Sigmoid colon (tissue), 6 donors: ENCODE measurements at regions not wholly inside any gene's neighbourhood (a gene's known extent, or its start where the extent isn't known, plus 50 kb on each side); places are given as distances from the start of the nearest gene placed in this dataset.

ENCODE experiments used
- DNase-seq: peaks from one replicate; pipeline ENCODE4 v3.0.0-alpha.2; 2019
- H3K27ac ChIP-seq, 4 donors: fragments of 200-600 bp; sonication (generic); one replicate each; pipeline ENCODE4 v1.5.1; 2016 to 2019; ENCODE audit warnings: mild to moderate bottlenecking in 1 of 4
- H3K27me3 ChIP-seq, 3 donors: fragments of 200-600 bp; sonication (generic); one replicate each; pipeline ENCODE4 v1.5.1; 2019; ENCODE audit warnings: mild to moderate bottlenecking in 1 of 3
- H3K36me3 ChIP-seq, 4 donors: fragments of 200-600 bp; sonication (generic); one replicate each; pipeline ENCODE4 v1.5.1; 2016 to 2019
- H3K4me1 ChIP-seq, 4 donors: fragments of 200-600 bp; sonication (generic); one replicate each; pipeline ENCODE4 v1.5.1; 2017 to 2019
- H3K4me3 ChIP-seq, 4 donors: fragments of 200-600 bp; sonication (generic); one replicate each; pipeline ENCODE4 v1.5.1; 2017 to 2019; ENCODE audit warnings: mild to moderate bottlenecking in 2 of 4, moderate library complexity in 1 of 4
- H3K9me3 ChIP-seq, 4 donors: fragments of 200-600 bp in 3 of 4; sonication (generic) in 3 of 4; one replicate each; pipeline versions ENCODE4 v1.5.1 to v1.6.1; 2013 to 2019
- CTCF ChIP-seq, 4 experiments: fragments of 450-650 bp in 3 of 4; fragments of 200-600 bp in 1 of 4; IDR thresholded peaks; one replicate each; pipeline ENCODE4 v1.5.1; 2016 to 2019; ENCODE audit warnings: antibody characterized with exemption in 4 of 4, mild to moderate bottlenecking in 3 of 4, moderate library complexity in 2 of 4
- EP300 ChIP-seq, 4 donors: sonication (generic); formaldehyde crosslinking; IDR thresholded peaks; one replicate each; pipeline ENCODE4 v1.6.1; 2017; ENCODE audit warnings: antibody characterized with exemption in 4 of 4
- POLR2A ChIP-seq, 2 donors: fragments of 450-650 bp; IDR thresholded peaks; one replicate each; pipeline ENCODE4 v1.6.1; 2016; ENCODE audit warnings: antibody characterized with exemption in 2 of 2, mild to moderate bottlenecking in 2 of 2, moderate library complexity in 2 of 2
- POLR2AphosphoS5 ChIP-seq, 4 donors: sonication (generic); formaldehyde crosslinking; IDR thresholded peaks; one replicate each; pipeline ENCODE4 v1.6.1; 2017; ENCODE audit warnings: antibody characterized with exemption in 4 of 4
- WGBS, 2 donors: extraction: QIAGEN DNeasy Blood & Tissue Kit; methylation state at CpG; one replicate each; pipeline ENCODE4 v1.1.7; 2013; 5-methylcytosine and 5-hydroxymethylcytosine counted together
- intact Hi-C: fragments of 100-400 bp; cut with DNase I; formaldehyde crosslinking; loops from one replicate; pipeline ENCODE4 v1.15.1; 2023
- donor health status: healthy with polysubstance abuse.
- donor health status: healthy.

GRCh38 chr2:71801969-71802368 is 345.7 kb downstream of the CYP26B1 start:
- peaks cover 0 to 3% (median 0%) of the 10 kb centered on the region in 4 donors for H3K4me1 ChIP-seq
- intact Hi-C loops, result loop anchor here (5.0 to 10.0 kb wide), 3 partner anchors 190 to 350 kb away; no protein-coding TSS in a partner anchor
- H3K36me3 ChIP-seq, result no peaks in the 10 kb centered on the region
- no peak for TF ChIP-seq EP300 (IDR thresholded peaks at IDR 0.05)
- no peak for TF ChIP-seq POLR2AphosphoS5 (IDR thresholded peaks at IDR 0.05)
- TF ChIP-seq CTCF (IDR thresholded peaks at IDR 0.05), result peak in 3 of 4 experiments; percentile 33 to 47 (median 40)
- no peak for TF ChIP-seq POLR2A (IDR thresholded peaks at IDR 0.05)
- WGBS, 2 donors, result 77 to 81% methylated on average over 8 of the region's 8 CpGs
- no peak overlapping the region for H3K27ac ChIP-seq
- H3K9me3 ChIP-seq, result no peaks in the 10 kb centered on the region
- no peaks in the 10 kb centered on the region for H3K27me3 ChIP-seq
- DNase-seq, result peak; percentile 75
- H3K4me3 ChIP-seq, result no peak overlapping the region

GRCh38 chr2:71801556-71801955 is 346.1 kb downstream of the CYP26B1 start:
- Histone ChIP-seq H3K4me1 (peaks cover 0 to 3% (median 0%) of the 10 kb centered on the region in 4 donors), H3K9me3 (no peaks in the 10 kb centered on the region), H3K27ac (no peak overlapping the region), H3K36me3 (no peaks in the 10 kb centered on the region), H3K4me3 (no peak overlapping the region), H3K27me3 (no peaks in the 10 kb centered on the region)
- no peak for TF ChIP-seq POLR2AphosphoS5 (IDR thresholded peaks at IDR 0.05)
- 76 to 84% methylated on average over 3 of the region's 3 CpGs for WGBS, 2 donors
- intact Hi-C loops, result loop anchor here (5.0 to 10.0 kb wide), 3 partner anchors 189 to 351 kb away; no protein-coding TSS in a partner anchor
- peak; percentile 28 for DNase-seq

- Histone ChIP-seq H3K4me3 (no peak overlapping the region), H3K36me3 (no peaks in the 10 kb centered on the region), H3K9me3 (no peaks in the 10 kb centered on the region), H3K4me1 (peaks cover 0 to 3% (median 0%) of the 10 kb centered on the region in 4 donors), H3K27me3 (no peaks in the 10 kb centered on the region), H3K27ac (no peak overlapping the region)
- no peak for DNase-seq
- intact Hi-C loops, result loop anchor here (5.0 to 10.0 kb wide), 3 partner anchors 189 to 351 kb away; no protein-coding TSS in a partner anchor
- TF ChIP-seq CTCF (IDR thresholded peaks at IDR 0.05) (no peak), POLR2AphosphoS5 (IDR thresholded peaks at IDR 0.05) (no peak), POLR2A (IDR thresholded peaks at IDR 0.05) (no peak), EP300 (IDR thresholded peaks at IDR 0.05) (no peak)
- WGBS, 2 donors, result 90% methylated on average over 1 of the region's 1 CpG
Observed at GRCh38 chr2:71800851-71801250, 346.8 kb downstream of the CYP26B1 start.

- peak; percentile 50 for DNase-seq
- intact Hi-C loops, result loop anchor here (5.0 to 10.0 kb wide), 3 partner anchors 188 to 352 kb away; no protein-coding TSS in a partner anchor
- Histone ChIP-seq H3K4me1 (peaks cover 0 to 3% (median 0%) of the 10 kb centered on the region in 4 donors), H3K27me3 (no peaks in the 10 kb centered on the region), H3K27ac (no peak overlapping the region), H3K4me3 (no peak overlapping the region), H3K36me3 (no peaks in the 10 kb centered on the region), H3K9me3 (no peaks in the 10 kb centered on the region)
- 72 to 78% methylated on average over 13 of the region's 13 CpGs for WGBS, 2 donors
- TF ChIP-seq EP300 (IDR thresholded peaks at IDR 0.05) (no peak), CTCF (IDR thresholded peaks at IDR 0.05) (no peak), POLR2AphosphoS5 (IDR thresholded peaks at IDR 0.05) (no peak), POLR2A (IDR thresholded peaks at IDR 0.05) (no peak)
Observed at GRCh38 chr2:71800106-71800809, 346.9 kb downstream of the DYSF start.

- WGBS, 2 donors, result 91 to 92% methylated on average over 3 of the region's 3 CpGs
- H3K36me3 ChIP-seq, result no peaks in the 10 kb centered on the region
- H3K4me3 ChIP-seq, result no peak overlapping the region
- no peak for DNase-seq
- no peak for TF ChIP-seq POLR2A (IDR thresholded peaks at IDR 0.05)
- no peak for TF ChIP-seq CTCF (IDR thresholded peaks at IDR 0.05)
- no peak for TF ChIP-seq POLR2AphosphoS5 (IDR thresholded peaks at IDR 0.05)
- TF ChIP-seq EP300 (IDR thresholded peaks at IDR 0.05), result no peak
- H3K4me1 ChIP-seq, result peaks cover 0 to 3% (median 0%) of the 10 kb centered on the region in 4 donors
- no peaks in the 10 kb centered on the region for H3K27me3 ChIP-seq
- no peaks in the 10 kb centered on the region for H3K9me3 ChIP-seq
- no peak overlapping the region for H3K27ac ChIP-seq
- intact Hi-C loops, result loop anchor here (10.0 kb wide), 1 partner anchor 244 kb away; no protein-coding TSS in a partner anchor
Observed at GRCh38 chr2:71799013-71799575, 345.7 kb downstream of the DYSF start.
